ENCODE measurements at regions not wholly inside any gene's neighbourhood (a gene's known extent, or its start where the extent isn't known, plus 50 kb on each side); places are given as distances from the start of the nearest gene placed in this dataset.

DNA sequence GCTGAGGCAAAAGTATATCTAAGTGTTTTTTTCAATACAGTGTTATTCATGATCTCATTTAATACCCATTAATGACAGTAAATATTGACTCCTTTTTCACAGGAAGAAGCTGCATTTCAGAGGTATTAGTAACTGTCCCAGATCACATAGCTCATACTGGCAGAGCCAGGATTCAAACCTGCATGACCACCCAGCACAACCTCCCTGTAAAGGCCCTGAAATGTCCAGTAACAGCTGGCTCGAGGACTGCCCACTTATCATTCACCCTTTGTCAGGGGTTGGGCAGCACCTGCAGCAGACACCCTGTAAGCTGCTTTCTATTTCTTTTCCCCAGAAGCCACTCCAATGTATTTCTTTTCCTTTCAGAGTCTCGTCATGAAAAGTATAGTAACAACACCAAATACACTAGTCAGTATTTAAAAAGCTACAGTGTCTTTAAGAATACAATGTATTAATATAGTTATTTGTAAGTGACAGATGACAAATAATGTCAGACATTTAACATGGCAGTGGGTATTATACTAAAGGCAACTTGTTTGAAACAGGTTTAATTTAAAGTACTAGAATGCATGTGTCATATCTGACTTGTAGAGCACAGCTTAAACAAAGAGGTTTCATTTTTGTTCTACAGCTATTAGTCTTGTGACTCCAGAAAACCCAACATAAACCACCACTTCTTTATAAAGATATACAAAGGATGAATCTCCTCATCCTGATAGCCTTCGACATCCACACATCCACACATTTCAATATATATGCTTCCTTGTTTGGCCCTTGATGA, 841.6 kb upstream of the GJE1 start:
- Histone ChIP-seq H3K36me3 (ENCODE audit: control insufficient read depth, insufficient read depth, low read length, severe bottlenecking) (no peaks in the 10 kb centered on the region), H3K27me3 (replicated peaks; ENCODE audit: control insufficient read depth, insufficient read depth, low read length) (no peaks in the 10 kb centered on the region), H3K4me1 (ENCODE audit: control insufficient read depth, insufficient read depth, low read length) (no peaks in the 10 kb centered on the region), H3K9me3 (ENCODE audit: control insufficient read depth, low read length) (peaks cover 7% of the 10 kb centered on the region), H3K4me3 (ENCODE audit: low read length) (no peak overlapping the region), H3K9ac (ENCODE audit: low read length) (no peak overlapping the region)
- no peak for DNase-seq (ENCODE audit: low read depth)

DNA sequence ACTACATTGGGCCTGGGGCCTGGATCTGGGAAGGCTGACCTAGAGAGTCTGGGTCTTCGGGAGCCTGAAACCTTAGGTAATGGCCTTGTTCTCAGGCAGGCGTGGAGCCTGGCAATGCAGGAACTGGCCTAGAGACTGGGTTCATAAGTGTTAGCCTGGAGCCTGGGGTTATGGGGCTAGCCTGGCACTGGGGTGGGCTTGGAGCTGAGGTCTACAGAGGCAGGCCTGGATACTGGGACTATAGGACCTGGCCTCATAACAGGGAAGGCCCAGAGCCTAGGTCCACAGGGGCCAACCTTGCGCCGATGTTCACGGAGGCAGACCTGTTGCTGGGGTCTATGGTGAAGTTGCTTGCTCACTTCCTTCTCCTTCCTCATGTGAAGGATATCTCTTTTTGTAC, 843.8 kb upstream of the GJE1 start:
- no peaks in the 10 kb centered on the region for H3K4me1 ChIP-seq (ENCODE audit: control insufficient read depth, insufficient read depth, low read length)
- H3K9ac ChIP-seq (ENCODE audit: low read length), result no peak overlapping the region
- H3K9me3 ChIP-seq (ENCODE audit: control insufficient read depth, low read length), result peaks cover 7% of the 10 kb centered on the region
- DNase-seq (ENCODE audit: low read depth), result no peak
- no peak overlapping the region for H3K4me3 ChIP-seq (ENCODE audit: low read length)
- H3K36me3 ChIP-seq (ENCODE audit: control insufficient read depth, insufficient read depth, low read length, severe bottlenecking), result no peaks in the 10 kb centered on the region
- H3K27me3 ChIP-seq (replicated peaks; ENCODE audit: control insufficient read depth, insufficient read depth, low read length), result no peaks in the 10 kb centered on the region

DNA sequence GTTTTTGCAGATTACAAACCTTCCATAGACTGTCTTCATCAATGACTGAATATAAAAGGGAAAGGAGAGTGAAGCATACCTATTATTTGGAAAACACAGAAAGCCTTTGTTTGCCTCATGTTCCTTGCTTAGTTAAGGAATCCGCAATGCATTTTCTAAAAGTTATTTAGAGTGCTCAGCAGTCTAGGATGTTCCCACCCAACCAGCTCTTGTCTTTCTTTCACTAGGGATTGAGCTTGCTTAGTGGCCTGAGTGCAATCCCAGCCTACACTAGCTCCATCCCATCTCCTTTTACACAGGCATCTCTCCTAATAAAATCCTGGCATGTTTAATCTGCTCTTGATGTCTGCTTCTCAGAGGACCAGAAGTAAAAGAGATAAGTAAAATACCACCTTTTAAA, 850.5 kb upstream of the GJE1 start:
- no peaks in the 10 kb centered on the region for H3K4me1 ChIP-seq (ENCODE audit: control insufficient read depth, insufficient read depth, low read length)
- no peaks in the 10 kb centered on the region for H3K9me3 ChIP-seq (ENCODE audit: control insufficient read depth, low read length)
- no peak overlapping the region for H3K4me3 ChIP-seq (ENCODE audit: low read length)
- H3K36me3 ChIP-seq (ENCODE audit: control insufficient read depth, insufficient read depth, low read length, severe bottlenecking), result no peaks in the 10 kb centered on the region
- H3K27me3 ChIP-seq (replicated peaks; ENCODE audit: control insufficient read depth, insufficient read depth, low read length), result no peaks in the 10 kb centered on the region
- DNase-seq (ENCODE audit: low read depth), result no peak
- H3K9ac ChIP-seq (ENCODE audit: low read length), result no peak overlapping the region

DNA sequence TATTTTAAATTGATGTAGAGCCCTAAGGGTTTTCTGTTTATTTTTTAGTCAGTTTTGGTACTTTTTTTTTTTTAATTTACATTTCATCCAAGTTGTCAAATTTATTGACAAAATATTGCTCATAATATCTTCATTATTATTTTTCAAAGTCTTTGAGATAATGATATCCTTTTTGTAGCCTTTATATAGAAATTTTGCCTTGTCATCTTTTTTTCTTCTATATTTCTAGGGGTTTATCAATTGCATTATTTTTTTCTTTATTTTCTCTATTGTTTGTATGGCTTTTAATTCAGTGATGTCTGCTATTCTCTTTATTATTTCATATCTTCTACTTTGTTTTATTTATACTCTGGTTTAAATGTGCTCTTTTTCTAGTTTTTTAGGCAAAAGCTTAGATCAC, 863.0 kb upstream of the GJE1 start:
- DNase-seq (ENCODE audit: low read depth), result no peak
- H3K4me3 ChIP-seq (ENCODE audit: low read length), result no peak overlapping the region
- H3K36me3 ChIP-seq (ENCODE audit: control insufficient read depth, insufficient read depth, low read length, severe bottlenecking), result no peaks in the 10 kb centered on the region
- H3K9me3 ChIP-seq (ENCODE audit: control insufficient read depth, low read length), result no peaks in the 10 kb centered on the region
- H3K27me3 ChIP-seq (replicated peaks; ENCODE audit: control insufficient read depth, insufficient read depth, low read length), result no peaks in the 10 kb centered on the region
- no peak overlapping the region for H3K9ac ChIP-seq (ENCODE audit: low read length)
- H3K4me1 ChIP-seq (ENCODE audit: control insufficient read depth, insufficient read depth, low read length), result peaks cover 14% of the 10 kb centered on the region

DNA sequence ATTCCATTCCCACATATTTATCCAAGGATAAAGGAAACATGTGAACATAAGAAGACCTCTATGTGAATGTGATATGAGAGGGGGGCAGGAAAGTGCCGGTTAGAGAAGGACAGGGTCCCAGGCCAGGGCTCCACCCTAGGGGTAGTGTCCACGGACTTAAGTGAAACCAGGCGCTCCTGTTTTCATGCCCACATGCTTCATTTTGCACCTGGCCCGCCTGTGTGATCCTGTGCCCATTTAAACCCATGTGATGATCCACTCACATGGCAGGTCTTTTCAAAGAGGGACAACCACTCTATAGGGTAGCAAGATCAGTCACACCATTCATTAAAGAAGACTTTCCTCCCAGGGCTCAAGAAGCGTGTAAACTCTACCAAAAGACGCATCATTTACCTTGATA, 865.3 kb upstream of the GJE1 start:
- H3K9ac ChIP-seq (ENCODE audit: low read length), result no peak overlapping the region
- H3K36me3 ChIP-seq (ENCODE audit: control insufficient read depth, insufficient read depth, low read length, severe bottlenecking), result no peaks in the 10 kb centered on the region
- no peaks in the 10 kb centered on the region for H3K9me3 ChIP-seq (ENCODE audit: control insufficient read depth, low read length)
- no peaks in the 10 kb centered on the region for H3K27me3 ChIP-seq (replicated peaks; ENCODE audit: control insufficient read depth, insufficient read depth, low read length)
- DNase-seq (ENCODE audit: low read depth), result no peak
- H3K4me1 ChIP-seq (ENCODE audit: control insufficient read depth, insufficient read depth, low read length), result peaks cover 20% of the 10 kb centered on the region
- H3K4me3 ChIP-seq (ENCODE audit: low read length), result no peak overlapping the region

DNA sequence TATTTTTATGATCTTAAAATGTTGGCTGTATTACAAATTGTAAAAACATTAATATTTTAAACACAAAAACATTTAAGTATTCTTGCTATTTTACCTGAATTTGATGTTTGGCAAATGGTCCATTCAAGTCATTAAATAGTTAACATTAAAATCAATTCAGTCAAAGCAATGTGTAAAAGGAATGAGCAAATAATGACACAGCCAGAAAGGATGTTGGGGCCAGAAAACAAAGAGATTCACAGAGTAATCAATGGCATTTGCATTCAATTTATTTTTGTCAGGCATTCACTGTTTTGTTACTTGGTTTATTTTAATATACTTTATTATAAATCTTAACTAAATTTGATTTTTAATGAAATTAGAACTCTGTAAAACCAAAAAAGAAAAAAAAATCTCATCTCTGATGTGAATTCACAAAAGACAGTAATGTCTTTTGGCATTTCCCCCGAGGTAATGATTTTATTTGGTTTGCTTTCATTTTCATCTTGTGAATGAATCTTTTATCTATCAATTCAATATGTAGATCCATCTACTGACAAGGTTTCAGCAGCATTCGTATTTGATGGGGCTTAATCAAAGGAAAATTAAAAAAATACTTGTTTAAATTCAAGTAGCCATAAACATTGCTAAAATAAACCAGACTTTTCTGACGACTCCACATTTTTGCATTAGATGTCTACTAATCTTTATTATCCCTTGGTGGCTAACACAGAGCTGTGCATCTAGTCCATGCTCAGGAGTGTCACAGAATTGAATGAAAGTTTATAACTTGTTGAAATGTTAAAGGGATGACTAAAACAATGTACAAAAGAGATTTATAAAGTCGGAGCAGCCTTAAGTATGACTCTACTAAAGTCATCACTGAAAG, 866.7 kb upstream of the GJE1 start:
- DNase-seq (ENCODE audit: low read depth), result peak; percentile 16
- no peaks in the 10 kb centered on the region for H3K36me3 ChIP-seq (ENCODE audit: control insufficient read depth, insufficient read depth, low read length, severe bottlenecking)
- peaks cover 20% of the 10 kb centered on the region for H3K4me1 ChIP-seq (ENCODE audit: control insufficient read depth, insufficient read depth, low read length)
- H3K27me3 ChIP-seq (replicated peaks; ENCODE audit: control insufficient read depth, insufficient read depth, low read length), result no peaks in the 10 kb centered on the region
- no peaks in the 10 kb centered on the region for H3K9me3 ChIP-seq (ENCODE audit: control insufficient read depth, low read length)
- peak overlapping the region; percentile 85 for H3K4me3 ChIP-seq (ENCODE audit: low read length)
- peak overlapping the region; percentile 90 for H3K9ac ChIP-seq (ENCODE audit: low read length)

DNA sequence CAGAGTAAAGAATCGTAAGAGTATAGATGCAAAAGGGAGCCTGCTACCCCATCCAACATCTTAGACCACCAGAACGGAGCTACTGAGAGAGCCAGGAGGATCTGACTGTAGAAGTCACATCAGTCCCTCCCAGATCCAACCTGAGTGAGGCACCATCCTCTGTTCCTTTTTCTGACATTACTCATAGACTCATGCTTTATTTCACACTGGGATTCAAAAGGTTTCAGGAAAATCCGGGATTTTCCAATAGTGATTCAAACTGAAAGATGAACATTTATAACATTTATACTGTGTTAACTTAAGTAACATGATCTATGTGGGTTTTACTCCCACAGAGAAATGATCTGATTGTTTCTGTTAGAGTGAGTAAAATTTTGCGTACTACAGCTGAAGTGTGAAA, 868.6 kb upstream of the GJE1 start:
- no peaks in the 10 kb centered on the region for H3K27me3 ChIP-seq (replicated peaks; ENCODE audit: control insufficient read depth, insufficient read depth, low read length)
- H3K9me3 ChIP-seq (ENCODE audit: control insufficient read depth, low read length), result no peaks in the 10 kb centered on the region
- H3K36me3 ChIP-seq (ENCODE audit: control insufficient read depth, insufficient read depth, low read length, severe bottlenecking), result no peaks in the 10 kb centered on the region
- H3K4me3 ChIP-seq (ENCODE audit: low read length), result no peak overlapping the region
- DNase-seq (ENCODE audit: low read depth), result no peak
- H3K4me1 ChIP-seq (ENCODE audit: control insufficient read depth, insufficient read depth, low read length), result peaks cover 30% of the 10 kb centered on the region
- H3K9ac ChIP-seq (ENCODE audit: low read length), result peak overlapping the region; percentile 2

DNA sequence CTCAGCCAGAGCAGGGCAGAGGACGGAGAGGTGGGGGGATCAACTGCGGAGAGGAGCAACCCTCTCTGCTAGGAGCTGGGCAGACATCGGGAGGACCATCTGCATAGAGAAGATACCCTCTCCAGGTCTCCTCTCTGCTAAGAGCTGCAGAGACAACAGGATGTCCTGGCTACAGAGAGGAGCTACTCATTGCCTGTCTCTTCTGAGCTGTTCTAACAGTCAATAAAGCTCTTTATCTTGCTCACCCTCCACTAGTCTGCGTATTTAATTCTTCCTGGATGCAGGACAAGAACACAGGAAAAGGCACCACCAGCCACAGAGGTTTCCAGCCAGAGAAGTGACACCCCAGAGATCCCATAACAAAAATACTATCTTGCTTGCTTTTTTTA, 871.1 kb upstream of the GJE1 start:
- no peak overlapping the region for H3K9ac ChIP-seq (ENCODE audit: low read length)
- no peaks in the 10 kb centered on the region for H3K27me3 ChIP-seq (replicated peaks; ENCODE audit: control insufficient read depth, insufficient read depth, low read length)
- no peaks in the 10 kb centered on the region for H3K36me3 ChIP-seq (ENCODE audit: control insufficient read depth, insufficient read depth, low read length, severe bottlenecking)
- H3K4me1 ChIP-seq (ENCODE audit: control insufficient read depth, insufficient read depth, low read length), result peaks cover 25% of the 10 kb centered on the region
- no peak for DNase-seq (ENCODE audit: low read depth)
- no peaks in the 10 kb centered on the region for H3K9me3 ChIP-seq (ENCODE audit: control insufficient read depth, low read length)
- H3K4me3 ChIP-seq (ENCODE audit: low read length), result no peak overlapping the region

DNA sequence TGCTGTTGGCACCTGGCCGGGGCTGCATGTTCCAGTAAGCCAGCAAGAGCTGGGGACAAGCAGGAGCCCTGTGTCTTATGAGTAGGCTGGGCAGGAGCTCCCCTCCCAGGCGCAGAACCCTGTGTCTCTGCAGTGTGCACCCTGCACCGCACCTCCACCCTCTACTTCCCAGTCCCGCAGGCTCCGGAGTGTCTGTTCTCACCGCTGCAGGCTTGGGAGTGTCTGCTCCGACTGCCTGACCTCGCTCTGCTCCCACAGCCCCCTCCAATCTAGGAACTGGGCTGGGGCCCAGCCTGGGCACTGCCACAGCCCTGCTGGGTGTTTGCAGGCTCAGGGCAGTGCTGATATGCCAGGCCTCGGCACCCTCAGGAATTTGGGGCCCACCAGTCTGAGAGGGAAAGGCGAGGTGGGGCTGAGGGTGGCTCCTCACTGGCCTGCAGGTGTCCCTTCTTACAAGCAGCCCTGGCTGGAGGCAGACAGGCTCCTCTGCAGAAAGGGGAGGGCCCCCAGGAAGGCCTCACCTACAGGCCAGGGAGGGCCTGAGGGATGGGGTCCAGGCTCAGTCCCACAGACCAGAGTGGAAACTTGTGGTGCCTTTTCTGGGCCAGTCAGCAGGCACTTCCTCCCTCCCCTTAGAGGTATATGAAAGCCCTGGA, 871.6 kb upstream of the GJE1 start:
- Histone ChIP-seq H3K4me1 (ENCODE audit: control insufficient read depth, insufficient read depth, low read length) (peaks cover 24% of the 10 kb centered on the region), H3K36me3 (ENCODE audit: control insufficient read depth, insufficient read depth, low read length, severe bottlenecking) (no peaks in the 10 kb centered on the region), H3K27me3 (replicated peaks; ENCODE audit: control insufficient read depth, insufficient read depth, low read length) (no peaks in the 10 kb centered on the region), H3K4me3 (ENCODE audit: low read length) (no peak overlapping the region), H3K9ac (ENCODE audit: low read length) (no peak overlapping the region), H3K9me3 (ENCODE audit: control insufficient read depth, low read length) (peaks cover 3% of the 10 kb centered on the region)
- DNase-seq (ENCODE audit: low read depth), result no peak

DNA sequence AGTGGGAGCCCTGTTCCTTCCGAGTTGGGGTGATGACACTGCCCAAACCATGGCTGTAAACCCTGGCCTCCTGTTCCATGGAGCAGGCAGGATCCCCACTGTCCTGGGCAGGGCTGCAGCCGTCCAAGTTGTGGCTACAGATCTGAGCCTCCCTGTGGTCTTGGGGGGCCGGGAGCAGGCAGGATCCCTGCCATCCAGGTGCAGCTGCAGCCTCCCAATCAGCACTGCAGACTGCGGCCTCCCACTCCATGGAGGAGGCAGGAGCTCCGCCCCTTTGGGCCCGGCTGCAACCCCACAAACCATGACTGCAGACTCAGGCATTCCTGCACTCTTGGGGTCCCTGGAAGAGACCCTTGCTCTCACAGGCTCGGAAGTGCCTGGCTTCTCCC, 872.1 kb upstream of the GJE1 start:
- Histone ChIP-seq H3K4me3 (ENCODE audit: low read length) (no peak overlapping the region), H3K27me3 (replicated peaks; ENCODE audit: control insufficient read depth, insufficient read depth, low read length) (no peaks in the 10 kb centered on the region), H3K4me1 (ENCODE audit: control insufficient read depth, insufficient read depth, low read length) (peaks cover 23% of the 10 kb centered on the region), H3K9ac (ENCODE audit: low read length) (no peak overlapping the region), H3K9me3 (ENCODE audit: control insufficient read depth, low read length) (peaks cover 7% of the 10 kb centered on the region), H3K36me3 (ENCODE audit: control insufficient read depth, insufficient read depth, low read length, severe bottlenecking) (no peaks in the 10 kb centered on the region)
- no peak for DNase-seq (ENCODE audit: low read depth)

DNA sequence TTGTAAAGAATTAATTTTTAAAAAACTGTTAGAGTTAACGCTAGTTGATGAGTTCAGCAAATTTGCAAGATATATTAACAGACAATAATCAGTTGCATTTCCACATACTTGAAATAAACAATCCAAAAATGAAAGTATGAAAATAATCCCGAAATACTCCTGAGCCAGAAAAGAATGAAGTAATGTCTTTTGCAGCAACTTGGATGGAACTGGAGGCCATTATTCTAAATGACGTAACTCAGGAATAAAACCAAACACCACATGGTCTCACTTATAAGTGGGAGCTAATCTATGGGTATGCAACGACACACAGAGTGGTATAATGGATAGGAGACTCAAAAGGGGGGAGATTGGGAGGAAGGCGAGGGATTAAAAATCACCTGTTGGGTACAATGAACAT, 872.9 kb upstream of the GJE1 start:
- Histone ChIP-seq H3K4me3 (ENCODE audit: low read length) (peak overlapping the region; percentile 38), H3K36me3 (ENCODE audit: control insufficient read depth, insufficient read depth, low read length, severe bottlenecking) (no peaks in the 10 kb centered on the region), H3K27me3 (replicated peaks; ENCODE audit: control insufficient read depth, insufficient read depth, low read length) (no peaks in the 10 kb centered on the region), H3K9me3 (ENCODE audit: control insufficient read depth, low read length) (peaks cover 7% of the 10 kb centered on the region), H3K9ac (ENCODE audit: low read length) (peak overlapping the region; percentile 43), H3K4me1 (ENCODE audit: control insufficient read depth, insufficient read depth, low read length) (peaks cover 16% of the 10 kb centered on the region)
- DNase-seq (ENCODE audit: low read depth), result no peak

Data from adipocyte (in vitro differentiated cells).